ENCODE measurements at regions not wholly inside any gene's neighbourhood (a gene's known extent, or its start where the extent isn't known, plus 50 kb on each side); places are given as distances from the start of the nearest gene placed in this dataset.
"Not testable (repeated sequence)": the region's sequence is repeated elsewhere in the genome, so short reads cannot be mapped to it uniquely, and the experiment has no call there.

DNA sequence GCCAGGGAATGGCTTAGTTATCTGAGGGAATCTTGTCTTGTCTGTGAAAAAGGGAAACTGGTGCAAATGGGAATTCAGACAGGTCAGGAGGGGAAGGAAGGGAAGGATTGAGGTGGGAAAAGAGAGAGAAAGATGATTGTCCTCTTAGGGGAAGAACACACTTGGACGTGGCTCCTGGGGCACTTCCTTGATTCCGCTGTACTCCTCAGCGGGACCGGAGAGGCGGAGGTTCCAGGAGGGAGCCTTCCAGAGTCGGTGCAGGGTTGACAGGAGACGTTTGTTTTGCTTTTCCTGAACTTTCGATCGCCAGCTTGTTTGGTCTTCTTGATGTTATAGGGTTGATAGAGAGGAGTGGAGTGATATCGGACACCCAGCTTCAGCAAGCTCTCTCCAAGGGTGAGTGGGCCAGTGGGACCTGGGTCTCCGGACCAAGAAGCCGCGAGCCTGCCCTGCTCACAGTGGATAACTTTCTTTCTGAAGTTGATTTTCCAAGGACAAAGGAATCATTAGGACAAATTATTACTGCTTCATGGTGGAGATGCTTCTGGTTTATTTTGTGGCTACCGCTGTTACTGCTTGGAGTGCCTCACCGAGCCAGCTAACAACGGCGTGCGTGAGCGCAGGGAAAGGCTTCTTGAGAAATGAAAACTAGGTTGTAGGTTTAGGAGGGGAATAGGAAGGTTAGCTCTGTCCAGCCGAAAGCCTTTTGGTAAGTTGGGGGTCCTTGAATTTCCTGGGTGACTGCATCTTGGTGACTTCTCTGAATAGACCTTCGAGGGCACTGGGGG lies 52.4 kb upstream of the APOD start:
- DNase-seq (ENCODE audit: low spot score) = not testable (repeated sequence)

DNA sequence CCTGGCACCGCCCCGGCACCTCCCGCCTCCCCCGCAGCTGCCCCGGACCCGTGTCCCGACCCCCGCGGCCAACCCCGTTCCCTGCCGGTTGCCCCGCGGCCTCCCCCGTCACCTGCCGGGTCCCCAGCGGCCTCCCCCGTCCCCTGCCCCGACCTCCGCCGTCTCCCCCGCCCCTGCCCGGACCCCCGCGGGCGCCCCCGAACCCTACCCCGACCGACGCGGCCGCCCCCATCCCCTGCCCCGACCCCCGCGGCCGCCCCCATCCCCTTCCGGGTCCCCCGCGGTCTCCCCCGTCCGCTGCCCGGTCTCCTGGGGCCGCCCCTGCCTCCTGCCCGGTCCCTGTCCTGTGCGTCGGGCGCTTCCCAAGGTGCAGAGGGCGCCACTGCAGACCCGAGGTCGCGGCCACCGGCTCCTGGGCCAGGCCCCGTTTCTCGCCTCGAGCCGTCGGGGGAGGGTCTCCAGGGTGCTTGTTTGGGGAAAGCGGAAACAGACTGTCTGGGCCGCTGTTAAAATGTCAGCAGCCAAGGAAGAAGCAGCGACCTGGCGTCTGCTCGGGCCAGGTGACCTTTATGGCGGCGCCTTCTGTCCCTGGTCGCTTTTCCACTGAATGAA lies 51.6 kb upstream of the APOD start:
- DNase-seq (ENCODE audit: low spot score) = not testable (repeated sequence)

DNA sequence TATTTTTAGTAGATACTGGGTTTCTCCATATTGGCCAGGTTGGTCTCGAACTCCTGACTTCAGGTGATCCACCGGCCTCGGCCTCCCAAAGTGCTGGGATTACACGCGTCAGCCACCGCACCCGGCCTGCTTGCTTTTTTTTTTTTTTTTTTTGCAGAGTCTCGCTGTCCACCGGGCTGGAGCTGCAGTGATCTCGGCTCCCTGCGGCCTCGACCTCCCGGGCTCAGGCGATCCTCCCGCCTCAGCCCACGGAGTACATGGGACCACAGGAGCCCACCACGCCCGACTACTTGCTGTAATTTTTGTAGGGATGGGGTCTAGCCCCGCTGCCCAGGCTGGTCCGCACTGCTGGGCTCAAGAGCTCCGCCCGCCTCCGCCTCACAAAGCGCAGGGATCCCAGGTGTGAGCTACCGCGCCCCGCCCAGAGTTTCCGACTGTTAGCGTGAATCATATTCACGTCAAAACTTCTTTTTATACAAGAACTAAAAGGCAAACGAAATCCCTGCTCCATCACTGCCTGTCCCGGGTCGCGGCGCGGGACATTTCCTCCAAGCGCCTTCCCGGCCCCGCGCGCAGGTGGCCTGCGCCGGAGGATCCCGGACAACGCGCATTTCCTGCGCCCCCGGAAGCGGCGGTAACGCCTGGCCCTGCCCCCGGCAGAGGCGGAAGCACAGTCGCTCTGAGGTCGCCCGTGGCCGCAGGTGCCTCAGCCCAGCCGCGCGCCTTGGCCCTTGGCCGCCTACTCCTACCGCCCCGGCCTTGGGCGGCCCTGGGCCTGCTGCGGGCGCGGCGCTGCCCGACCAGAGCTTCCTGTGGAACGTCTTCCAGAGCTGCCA lies 50.9 kb upstream of the APOD start:
- DNase-seq (ENCODE audit: low spot score) = not testable (repeated sequence)
